ENCODE measurements at regions not wholly inside any gene's neighbourhood (a gene's known extent, or its start where the extent isn't known, plus 50 kb on each side); places are given as distances from the start of the nearest gene placed in this dataset.

GRCh38 chr3:66145408-66145733, 75.4 kb upstream of the SLC25A26 start:
- Histone ChIP-seq H3K9me3 (ENCODE audit: low read depth) (no peaks in the 10 kb centered on the region), H3K27me3 (no peaks in the 10 kb centered on the region), H3K4me1 (ENCODE audit: low read depth) (peaks cover 14% of the 10 kb centered on the region), H3K4me3 (no peak overlapping the region), H3K27ac (no peak overlapping the region), H3K36me3 (no peaks in the 10 kb centered on the region)
- DNase-seq (ENCODE audit: low read depth in 1 of 2, low spot score in 1 of 2), result no peak
- TF ChIP-seq CTCF (IDR thresholded peaks at IDR 0.05; ENCODE audit: low read depth, low read length), result no peak

- H3K4me1 ChIP-seq (ENCODE audit: low read depth), result peaks cover 14% of the 10 kb centered on the region
- DNase-seq (ENCODE audit: low read depth in 1 of 2, low spot score in 1 of 2), result no peak
- H3K9me3 ChIP-seq (ENCODE audit: low read depth), result no peaks in the 10 kb centered on the region
- no peak for TF ChIP-seq CTCF (IDR thresholded peaks at IDR 0.05; ENCODE audit: low read depth, low read length)
- no peak overlapping the region for H3K4me3 ChIP-seq
- H3K27me3 ChIP-seq, result no peaks in the 10 kb centered on the region
- no peak overlapping the region for H3K27ac ChIP-seq
- H3K36me3 ChIP-seq, result no peaks in the 10 kb centered on the region
These were observed 76.0 kb upstream of the SLC25A26 start for GRCh38 chr3:66144568-66145407.

- no peaks in the 10 kb centered on the region for H3K9me3 ChIP-seq (ENCODE audit: low read depth)
- H3K27me3 ChIP-seq, result no peaks in the 10 kb centered on the region
- H3K4me1 ChIP-seq (ENCODE audit: low read depth), result peaks cover 23% of the 10 kb centered on the region
- H3K4me3 ChIP-seq, result no peak overlapping the region
- no peak overlapping the region for H3K27ac ChIP-seq
- no peak for DNase-seq (ENCODE audit: low read depth in 1 of 2, low spot score in 1 of 2)
- H3K36me3 ChIP-seq, result no peaks in the 10 kb centered on the region
- TF ChIP-seq CTCF (IDR thresholded peaks at IDR 0.05; ENCODE audit: low read depth, low read length), result no peak
These were observed 78.7 kb upstream of the SLC25A26 start for GRCh38 chr3:66142079-66142478.

- Histone ChIP-seq H3K27me3 (no peaks in the 10 kb centered on the region), H3K9me3 (ENCODE audit: low read depth) (no peaks in the 10 kb centered on the region), H3K4me3 (no peak overlapping the region), H3K36me3 (no peaks in the 10 kb centered on the region), H3K4me1 (ENCODE audit: low read depth) (peaks cover 23% of the 10 kb centered on the region), H3K27ac (no peak overlapping the region)
- TF ChIP-seq CTCF (IDR thresholded peaks at IDR 0.05; ENCODE audit: low read depth, low read length), result no peak
- DNase-seq (ENCODE audit: low read depth in 1 of 2, low spot score in 1 of 2), result no peak
These were observed 79.9 kb upstream of the SLC25A26 start for GRCh38 chr3:66140743-66141372.

GRCh38 chr3:66140106-66140505, 80.7 kb upstream of the SLC25A26 start:
- DNase-seq (ENCODE audit: low read depth in 1 of 2, low spot score in 1 of 2), result no peak
- Histone ChIP-seq H3K9me3 (ENCODE audit: low read depth) (no peaks in the 10 kb centered on the region), H3K27ac (no peak overlapping the region), H3K36me3 (no peaks in the 10 kb centered on the region), H3K4me1 (ENCODE audit: low read depth) (peaks cover 17% of the 10 kb centered on the region), H3K27me3 (no peaks in the 10 kb centered on the region), H3K4me3 (no peak overlapping the region)
- TF ChIP-seq CTCF (IDR thresholded peaks at IDR 0.05; ENCODE audit: low read depth, low read length), result no peak
